ENCODE measurements at regions not wholly inside any gene's neighbourhood (a gene's known extent, or its start where the extent isn't known, plus 50 kb on each side); places are given as distances from the start of the nearest gene placed in this dataset.

- Histone ChIP-seq H3K36me3 (replicated peaks in 1 of 2; ENCODE audit: control insufficient read depth in 1 of 2, insufficient read depth in 2 of 2, low read length in 2 of 2) (no peaks in the 10 kb centered on the region), H3K27me3 (ENCODE audit: control insufficient read depth in 1 of 2, insufficient read depth in 2 of 2, low read length in 2 of 2) (0 out of 5 replicates have a peak, but pooled peaks cover 0 to 11% of the 10 kb centered on the region in 2 experiments), H3K79me2 (ENCODE audit: insufficient read depth, low read length) (no peaks in the 10 kb centered on the region), H3K27ac (ENCODE audit: extremely low read length, insufficient read depth, low read length) (no peak overlapping the region), H2AFZ (ENCODE audit: low read length) (no peak overlapping the region), H3K4me2 (ENCODE audit: low read depth, low read length) (no peak overlapping the region), H3K4me3 (replicated peaks in 1 of 3; ENCODE audit: insufficient read depth in 1 of 3, low read depth in 2 of 3, low read length in 3 of 3) (no peak overlapping the region), H4K20me1 (ENCODE audit: insufficient read depth, low read length) (no peaks in the 10 kb centered on the region), H3K4me1 (ENCODE audit: insufficient read depth, low read length) (no peaks in the 10 kb centered on the region), H3K9me3 (ENCODE audit: low read length) (no peaks in the 10 kb centered on the region), H3K9ac (ENCODE audit: insufficient read depth, low read depth, low read length) (no peak overlapping the region)
- WGBS (ENCODE audit: low lambda C conversion rate): 56% methylated on average over 7 of the region's 7 CpGs
- TF ChIP-seq SRY (CRISPR knock-in tag; IDR thresholded peaks at IDR 0.05): no peak
- TF ChIP-seq DZIP1 (CRISPR knock-in tag; IDR thresholded peaks at IDR 0.05): no peak
- TF ChIP-seq TFE3 (CRISPR knock-in tag; IDR thresholded peaks at IDR 0.05): no peak
- TF ChIP-seq NR2C2 (CRISPR knock-in tag; IDR thresholded peaks at IDR 0.05; ENCODE audit: borderline replicate concordance): no peak
- no peak for TF ChIP-seq ZC3H13 (CRISPR knock-in tag; IDR thresholded peaks at IDR 0.05)
- TF ChIP-seq ZKSCAN1 (IDR thresholded peaks at IDR 0.05; ENCODE audit: low read length): no peak
- no peak for TF ChIP-seq MYC (CRISPR knock-in tag; IDR thresholded peaks at IDR 0.05; ENCODE audit: borderline replicate concordance)
- no peak for TF ChIP-seq RBM39 (IDR thresholded peaks at IDR 0.05; ENCODE audit: low read depth, low read length, poor library complexity, severe bottlenecking)
- TF ChIP-seq IRF2 (CRISPR knock-in tag; IDR thresholded peaks at IDR 0.05): no peak
- TF ChIP-seq ATF6 (CRISPR knock-in tag; conservative IDR thresholded peaks at IDR 0.05): no peak
- no peak for TF ChIP-seq ZNF530 (CRISPR knock-in tag; IDR thresholded peaks at IDR 0.05; ENCODE audit: low read depth)
- no peak for TF ChIP-seq ZNF432 (CRISPR knock-in tag; IDR thresholded peaks at IDR 0.05; ENCODE audit: borderline replicate concordance)
- no peak for TF ChIP-seq ZNF317 (CRISPR knock-in tag; IDR thresholded peaks at IDR 0.05)
- no peak for TF ChIP-seq SPEN (CRISPR knock-in tag; IDR thresholded peaks at IDR 0.05; ENCODE audit: low read depth)
- DNase-seq (ENCODE audit: low spot score) (no peak), FAIRE-seq (no peak), ATAC-seq (no peak)
- intact Hi-C loops (cut with micrococcal nuclease; ENCODE audit: unreplicated experiment): no loop called here
- CTCF ChIA-PET (ENCODE audit: low intra/inter-chr PET ratio, low total read pairs): no interaction called here
- POLR2A ChIA-PET: no interaction called here
- BruUV-seq (replicated peaks): no TSS peak
- in situ Hi-C loops (cut with HindIII; ENCODE audit: extremely low pct_ligation_motif_present, low pct_unique_long_range_greater_than_20kb): no loop called here
Observed at GRCh38 chr12:45612044-45612794, 117.3 kb upstream of the ARID2 start.
